8988T (cell line): ENCODE measurements at regions not wholly inside any gene's neighbourhood (a gene's known extent, or its start where the extent isn't known, plus 50 kb on each side); places are given as distances from the start of the nearest gene placed in this dataset.
"Not testable (repeated sequence)": the region's sequence is repeated elsewhere in the genome, so short reads cannot be mapped to it uniquely, and the experiment has no call there.

ENCODE experiments used
- DNase-seq: peaks from one replicate; pipeline ENCODE4 v3.0.0; 2011

DNA sequence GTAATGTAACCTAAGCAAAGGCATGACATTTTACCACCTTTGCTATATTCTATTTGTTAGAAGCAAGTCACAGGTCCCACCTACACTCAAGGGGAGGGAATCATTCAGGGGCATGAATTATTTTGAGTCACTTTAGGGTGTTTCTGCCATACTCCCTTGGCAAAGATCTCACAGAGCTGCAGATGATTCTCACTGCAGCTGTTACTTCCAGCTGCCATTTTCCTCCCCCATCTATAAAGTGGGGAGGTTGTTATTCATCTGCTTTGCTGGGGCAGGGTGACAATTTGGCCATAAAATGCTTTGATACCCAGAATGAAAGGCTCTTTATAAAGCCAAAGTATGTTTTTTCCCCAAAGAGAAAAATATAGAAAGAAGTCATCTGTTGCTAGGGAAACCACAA, 136.5 kb upstream of the SMIM31 start:
- no peak for DNase-seq

DNA sequence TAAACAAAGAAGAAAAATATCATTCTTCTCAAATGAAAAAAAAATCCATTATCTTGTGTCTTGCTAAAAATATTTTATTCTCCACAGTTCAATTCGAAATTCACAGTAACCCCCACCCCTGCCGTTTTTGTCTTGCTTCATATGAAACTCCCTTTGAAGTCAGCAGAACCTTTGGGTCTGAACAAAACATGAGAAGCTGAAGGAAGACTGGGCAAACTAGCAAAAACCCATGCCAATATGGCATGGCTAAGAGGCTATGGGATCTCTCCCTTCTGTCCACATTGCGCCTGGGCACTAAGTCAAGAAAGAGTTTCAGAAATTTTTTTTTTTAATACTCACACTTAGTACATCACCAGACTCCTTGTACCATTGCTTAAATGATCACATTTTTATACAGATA, 136.0 kb upstream of the SMIM31 start:
- no peak for DNase-seq

GRCh38 chr4:164621886-164622521, 131.9 kb upstream of the SMIM31 start:
- DNase-seq: no peak

GRCh38 chr4:164623099-164623498, 130.8 kb upstream of the SMIM31 start:
- DNase-seq: no peak

GRCh38 chr4:164639001-164639400, 114.9 kb upstream of the SMIM31 start:
- DNase-seq: no peak

DNA sequence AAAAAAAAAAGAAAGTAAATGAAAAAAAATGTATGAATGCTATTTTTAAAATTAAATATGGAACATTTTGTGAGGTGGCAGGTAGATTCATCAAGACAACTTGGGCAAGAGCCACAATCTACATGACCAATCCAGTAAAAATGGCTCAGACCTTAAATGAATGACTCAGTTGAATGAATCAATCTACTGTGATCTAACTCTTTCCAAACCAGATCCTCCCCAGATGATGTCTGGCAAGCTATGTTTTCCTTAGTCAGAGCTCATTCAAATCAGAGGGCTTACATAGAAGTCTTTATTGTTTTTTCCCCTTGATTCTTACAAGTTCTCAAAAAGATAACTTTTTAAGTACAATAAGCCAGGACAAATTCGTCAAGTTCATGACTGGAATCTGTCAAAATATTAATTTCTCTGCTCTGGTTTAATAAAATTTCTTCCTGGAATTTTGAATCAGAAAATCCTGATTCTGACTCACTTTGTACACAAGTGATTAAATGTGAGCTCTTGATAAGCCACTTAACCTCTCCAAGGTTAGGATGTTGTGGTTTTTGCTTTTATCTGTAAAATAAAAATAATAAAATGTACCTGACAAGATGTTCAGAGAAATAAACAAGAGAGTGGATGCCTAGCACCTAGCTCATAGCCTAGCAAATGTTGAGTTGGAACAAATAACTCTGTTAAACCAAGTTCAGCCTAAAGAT, 105.6 kb upstream of the SMIM31 start:
- DNase-seq: no peak

DNA sequence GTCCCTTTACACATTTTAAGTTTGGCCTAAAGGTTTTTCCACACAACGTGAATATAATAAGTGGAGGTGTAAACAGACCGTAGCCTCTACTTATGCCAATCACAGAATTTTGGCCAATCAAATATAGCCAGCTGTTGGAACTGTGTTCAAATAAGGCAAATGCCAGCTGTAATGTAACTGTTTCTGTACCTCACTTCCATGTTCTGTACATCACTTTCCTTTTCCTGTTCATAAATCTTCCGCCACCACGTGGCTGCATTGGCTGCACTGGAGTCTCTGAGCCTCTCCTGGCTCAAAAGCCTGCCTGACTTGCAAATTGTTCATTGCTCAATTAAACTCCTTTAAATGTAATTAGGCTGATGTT, 105.1 kb upstream of the SMIM31 start:
- no peak for DNase-seq

DNA sequence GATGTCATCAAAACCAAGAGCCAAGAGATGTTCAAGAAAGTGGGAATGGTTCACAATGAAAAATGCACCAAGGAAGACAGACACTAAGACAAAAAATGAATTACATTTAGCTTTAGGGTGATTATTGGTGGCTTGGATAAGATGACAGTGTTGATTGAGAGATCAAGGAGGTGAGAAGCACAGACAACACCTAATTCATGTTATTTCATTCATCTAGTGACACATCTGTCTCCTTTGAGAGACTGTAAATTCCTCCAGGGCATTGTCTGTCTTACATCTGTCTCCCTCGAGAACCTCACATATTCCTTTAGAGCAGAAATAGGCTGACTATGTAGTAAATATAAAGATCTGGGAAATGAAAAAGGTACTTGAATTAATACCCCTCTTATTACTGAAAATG, 94.2 kb upstream of the SMIM31 start:
- DNase-seq: no peak

DNA sequence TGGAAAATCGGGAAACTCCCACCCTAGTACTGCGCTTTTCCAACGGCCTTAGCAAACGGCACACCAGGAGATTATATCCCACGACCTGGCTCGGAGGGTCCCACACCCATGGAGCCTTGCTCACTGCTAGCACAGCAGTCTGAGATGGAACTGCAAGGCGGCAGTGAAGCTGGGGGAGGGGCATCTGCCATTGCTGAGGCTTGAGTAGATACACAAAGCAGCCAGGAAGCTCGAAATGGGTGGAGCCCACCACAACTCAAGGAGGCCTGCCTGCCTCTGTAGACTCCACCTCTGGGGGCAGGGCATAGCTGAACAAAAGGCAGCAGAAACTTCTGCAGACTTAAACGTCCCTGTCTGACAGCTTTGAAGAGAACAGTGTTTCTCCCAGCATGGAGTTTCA, 77.8 kb upstream of the SMIM31 start:
- DNase-seq: not testable (repeated sequence)

DNA sequence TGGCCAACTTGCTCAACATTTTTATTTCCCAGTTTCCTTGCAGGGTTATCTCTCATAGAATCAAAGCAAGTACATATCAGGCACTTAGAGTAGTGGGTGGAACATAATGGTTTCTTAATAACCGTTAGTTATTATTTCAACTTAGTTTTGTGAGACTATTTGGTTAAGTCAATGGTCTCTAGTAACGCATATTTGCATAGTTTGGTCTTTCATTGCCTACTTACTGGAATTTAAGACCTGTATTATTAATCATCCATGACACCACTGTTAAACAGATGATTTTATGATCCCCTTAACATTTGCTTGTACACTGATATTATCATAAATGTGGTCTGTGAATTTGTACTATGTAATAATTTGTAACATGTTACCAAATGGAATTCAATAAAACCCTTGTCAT, 70.9 kb upstream of the SMIM31 start:
- DNase-seq: no peak

- DNase-seq: no peak
Measured at GRCh38 chr4:164695650-164696049, 58.3 kb upstream of the SMIM31 start.

DNA sequence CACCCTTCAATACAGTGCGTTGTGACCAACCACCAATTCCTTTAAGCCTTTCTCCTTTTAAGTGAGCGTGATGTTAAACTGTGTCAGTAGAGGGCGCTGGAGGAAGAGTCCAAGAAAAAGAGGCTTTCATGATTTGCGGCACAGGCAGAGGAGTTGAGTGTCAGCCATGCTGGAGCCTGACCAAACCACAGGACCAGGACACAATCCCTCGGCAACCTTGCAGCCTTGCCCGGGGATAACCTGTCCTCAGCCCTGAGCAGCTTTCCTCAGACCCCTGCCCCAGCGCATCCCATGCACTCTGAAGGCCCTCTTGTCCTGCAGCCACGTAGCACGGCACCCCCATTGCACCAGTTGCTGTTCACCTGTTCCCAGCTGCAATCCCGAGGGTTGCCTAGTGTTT, 53.5 kb upstream of the SMIM31 start:
- no peak for DNase-seq

DNA sequence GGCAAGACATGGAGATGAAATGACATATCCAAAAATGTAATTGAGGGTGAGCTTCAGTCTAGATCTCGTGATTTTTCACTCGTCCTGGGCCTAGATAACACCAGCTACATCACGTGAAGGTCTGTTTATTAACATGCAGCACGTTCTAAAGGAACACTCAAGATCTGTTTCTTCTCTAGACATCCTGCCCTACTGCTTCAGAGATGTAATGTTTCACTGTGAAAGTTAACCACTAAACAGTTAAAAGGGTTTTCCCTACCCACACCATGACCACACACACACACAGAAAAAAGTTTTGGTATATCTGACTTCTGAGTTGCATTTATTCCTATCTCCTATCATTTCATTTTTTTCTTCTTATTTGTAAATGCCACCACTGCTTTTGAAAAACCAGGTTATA, 52.3 kb upstream of the SMIM31 start:
- no peak for DNase-seq
